K562 (cell line): ENCODE measurements at regions not wholly inside any gene's neighbourhood (a gene's known extent, or its start where the extent isn't known, plus 50 kb on each side); places are given as distances from the start of the nearest gene placed in this dataset.

Experiments used
- CBFA2T3 ChIP-seq: fragments of 450-650 bp; IDR thresholded peaks from 2 replicates; pipeline ENCODE4 v1.6.1; 2017
- DLX4 ChIP-seq: fragments of 250-450 bp; sonication (Bioruptor Pico); IDR thresholded peaks from 2 replicates; pipeline ENCODE4 v1.6.1; 2021; ENCODE audit warnings: mild to moderate bottlenecking
- DPF2 ChIP-seq: fragments of 450-650 bp; IDR thresholded peaks from 2 replicates; pipeline ENCODE4 v1.6.1; 2016
- HDAC2 ChIP-seq: fragments of 450-650 bp; IDR thresholded peaks from 2 replicates; pipeline ENCODE4 v1.6.1; 2016; ENCODE audit warnings: mild to moderate bottlenecking
- SMARCC2 ChIP-seq: fragments of 450-650 bp; IDR thresholded peaks from 2 replicates; pipeline ENCODE4 v1.6.1; 2017; ENCODE audit warnings: antibody characterized with exemption, moderate library complexity, mild to moderate bottlenecking, low read depth
- SRSF3 ChIP-seq: fragments of 200-400 bp; formaldehyde crosslinking; IDR thresholded peaks from 2 replicates; pipeline ENCODE4 v1.6.1; 2016; ENCODE audit warnings: mild to moderate bottlenecking, low read length, moderate library complexity; ENCODE audit not compliant: insufficient read depth
- SRSF9 ChIP-seq: fragments of 200-400 bp; formaldehyde crosslinking; IDR thresholded peaks from 2 replicates; pipeline ENCODE4 v1.6.1; 2017; ENCODE audit warnings: low read depth, low read length, borderline replicate concordance
- ZNF318 ChIP-seq, 2 experiments: fragments of 450-650 bp; IDR thresholded peaks; 2 replicates each; pipeline ENCODE4 v1.6.1; 2016; ENCODE audit warnings: mild to moderate bottlenecking in 2 of 2, borderline replicate concordance in 1 of 2, low read depth in 1 of 2, moderate library complexity in 1 of 2
- ZNF431 ChIP-seq: sonication (generic); formaldehyde crosslinking; IDR thresholded peaks from 2 replicates; pipeline ENCODE4 v1.8.0; 2022; ENCODE audit warnings: mild to moderate bottlenecking, missing genetic modification reagents

- no peak for TF ChIP-seq ZNF318 (IDR thresholded peaks at IDR 0.05; ENCODE audit: borderline replicate concordance in 1 of 2, low read depth in 1 of 2)
- TF ChIP-seq DPF2 = peak; percentile 50; the same call in 1 of the 2 replicates
- TF ChIP-seq SRSF3 = no peak
- TF ChIP-seq CBFA2T3 = 0 out of 2 replicates have a peak, but pooled peaks have one; percentile 2
- TF ChIP-seq HDAC2 = peak; percentile 48; the same call in 1 of the 2 replicates
- TF ChIP-seq SMARCC2 = no peak
- TF ChIP-seq SRSF9 = no peak
- no peak for TF ChIP-seq DLX4 (CRISPR knock-in tag)
- TF ChIP-seq ZNF431 (CRISPR knock-in tag) = 0 out of 2 replicates have a peak, but pooled peaks have one; percentile 7
- TF ChIP-seq, all 486 proteins: peak for 10
These were observed 104.4 kb downstream of the LEPR start (continued) for GRCh38 chr1:65524931-65525265.
